GM18502 (cell line): ENCODE measurements at regions not wholly inside any gene's neighbourhood (a gene's known extent, or its start where the extent isn't known, plus 50 kb on each side); places are given as distances from the start of the nearest gene placed in this dataset.
"Not testable (repeated sequence)": the region's sequence is repeated elsewhere in the genome, so short reads cannot be mapped to it uniquely, and the experiment has no call there.

Experiments
- ATAC-seq: cut with Tn5 transposase; IDR thresholded peaks from one replicate; pipeline ENCODE4 v1.9.1; 2021; ENCODE audit warnings: mild to moderate bottlenecking; ENCODE audit not compliant: unreplicated experiment, poor library complexity

GRCh38 chr12:25384038-25384892 lies 133.5 kb upstream of the KRAS start:
- ATAC-seq, result no peak

GRCh38 chr12:25382311-25383106 lies 131.8 kb upstream of the KRAS start:
- ATAC-seq, result no peak

- ATAC-seq, result no peak
Observed at GRCh38 chr12:25377469-25378177, 126.9 kb upstream of the KRAS start.

- ATAC-seq, result no peak
Observed at GRCh38 chr12:25376985-25377384, 126.3 kb upstream of the KRAS start.

- no peak for ATAC-seq
Observed at GRCh38 chr12:25376407-25376806, 125.7 kb upstream of the KRAS start.

- ATAC-seq, result no peak
Observed at GRCh38 chr12:25372969-25373817, 122.5 kb upstream of the KRAS start.

GRCh38 chr12:25372002-25372401 lies 121.3 kb upstream of the KRAS start:
- no peak for ATAC-seq

- no peak for ATAC-seq
Observed at GRCh38 chr12:25368557-25368956, 117.8 kb upstream of the KRAS start.

- ATAC-seq, result no peak
Observed at GRCh38 chr12:25366122-25366521, 115.4 kb upstream of the KRAS start.

GRCh38 chr12:25365340-25365730 lies 114.6 kb upstream of the KRAS start:
- ATAC-seq, result peak; percentile 13

GRCh38 chr12:25364529-25365339 lies 114.0 kb upstream of the KRAS start:
- ATAC-seq, result peak; percentile 93

- ATAC-seq, result no peak
Observed at GRCh38 chr12:25362646-25363045, 111.9 kb upstream of the KRAS start.

- no peak for ATAC-seq
Observed at GRCh38 chr12:25361511-25361910, 110.8 kb upstream of the KRAS start.

GRCh38 chr12:25357595-25357994 lies 106.9 kb upstream of the KRAS start:
- no peak for ATAC-seq

- not testable (repeated sequence) for ATAC-seq
Observed at GRCh38 chr12:25352942-25353341, 102.2 kb upstream of the KRAS start.

- ATAC-seq, result peak; percentile 82
Observed at GRCh38 chr12:25352083-25352918, 101.6 kb upstream of the KRAS start.

GRCh38 chr12:25348593-25348895 lies 97.8 kb upstream of the KRAS start:
- no peak for ATAC-seq
